ENCODE measurements at regions not wholly inside any gene's neighbourhood (a gene's known extent, or its start where the extent isn't known, plus 50 kb on each side); places are given as distances from the start of the nearest gene placed in this dataset.

DNA sequence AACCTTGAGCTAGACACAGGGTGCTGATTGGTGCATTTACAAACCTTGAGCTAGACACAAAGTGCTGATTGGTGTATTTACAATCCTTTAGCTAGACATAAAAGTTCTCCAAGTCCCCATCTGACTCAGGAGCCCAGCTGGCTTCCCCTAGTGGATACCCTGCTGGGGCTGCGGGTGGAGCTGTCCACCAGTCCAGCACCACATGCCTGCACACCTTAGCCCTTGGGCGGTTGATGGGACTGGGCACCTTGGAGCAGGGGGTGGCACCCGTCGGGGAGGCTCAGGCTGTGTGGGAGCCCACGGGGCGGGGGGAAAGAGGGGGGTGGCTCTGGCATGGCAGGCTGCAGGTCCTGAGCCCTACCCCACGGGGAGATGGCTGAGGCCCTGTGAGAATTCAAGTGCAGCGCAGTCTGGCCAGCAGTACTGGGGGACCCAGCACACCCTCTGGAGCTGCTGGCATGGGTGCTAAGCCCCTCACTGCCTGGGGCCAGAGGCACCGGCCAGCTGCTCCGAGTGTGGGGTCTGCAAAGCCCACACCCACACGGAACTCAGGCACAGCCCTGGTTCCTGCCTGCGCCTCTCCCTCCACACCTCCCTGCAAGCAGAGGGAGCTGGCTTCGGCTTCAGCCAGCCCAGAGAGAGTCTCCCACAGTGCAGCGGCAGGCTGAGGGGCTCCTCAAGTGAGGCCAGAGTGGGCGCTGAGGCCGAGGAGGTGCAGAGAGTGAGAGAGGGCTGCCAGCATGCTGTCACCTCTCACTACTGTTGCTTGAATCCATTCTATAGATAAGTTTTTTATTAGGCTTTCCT, 369.8 kb upstream of the SMIM30 start:
- no peak for FAIRE-seq
- H3K36me3 ChIP-seq (ENCODE audit: control insufficient read depth, insufficient read depth, low read length), result no peaks in the 10 kb centered on the region
- no peak for DNase-seq (ENCODE audit: low read depth)
- H3K4me3 ChIP-seq (ENCODE audit: low read depth, low read length), result no peak overlapping the region
- TF ChIP-seq, protein P1, sequence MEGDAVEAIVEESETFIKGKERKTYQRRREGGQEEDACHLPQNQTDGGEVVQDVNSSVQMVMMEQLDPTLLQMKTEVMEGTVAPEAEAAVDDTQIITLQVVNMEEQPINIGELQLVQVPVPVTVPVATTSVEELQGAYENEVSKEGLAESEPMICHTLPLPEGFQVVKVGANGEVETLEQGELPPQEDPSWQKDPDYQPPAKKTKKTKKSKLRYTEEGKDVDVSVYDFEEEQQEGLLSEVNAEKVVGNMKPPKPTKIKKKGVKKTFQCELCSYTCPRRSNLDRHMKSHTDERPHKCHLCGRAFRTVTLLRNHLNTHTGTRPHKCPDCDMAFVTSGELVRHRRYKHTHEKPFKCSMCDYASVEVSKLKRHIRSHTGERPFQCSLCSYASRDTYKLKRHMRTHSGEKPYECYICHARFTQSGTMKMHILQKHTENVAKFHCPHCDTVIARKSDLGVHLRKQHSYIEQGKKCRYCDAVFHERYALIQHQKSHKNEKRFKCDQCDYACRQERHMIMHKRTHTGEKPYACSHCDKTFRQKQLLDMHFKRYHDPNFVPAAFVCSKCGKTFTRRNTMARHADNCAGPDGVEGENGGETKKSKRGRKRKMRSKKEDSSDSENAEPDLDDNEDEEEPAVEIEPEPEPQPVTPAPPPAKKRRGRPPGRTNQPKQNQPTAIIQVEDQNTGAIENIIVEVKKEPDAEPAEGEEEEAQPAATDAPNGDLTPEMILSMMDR (IDR thresholded peaks at IDR 0.05; ENCODE audit: insufficient read depth, low read length, severe bottlenecking), result no peak
- H3K27me3 ChIP-seq (ENCODE audit: control insufficient read depth, insufficient read depth, low read length), result no peaks in the 10 kb centered on the region

DNA sequence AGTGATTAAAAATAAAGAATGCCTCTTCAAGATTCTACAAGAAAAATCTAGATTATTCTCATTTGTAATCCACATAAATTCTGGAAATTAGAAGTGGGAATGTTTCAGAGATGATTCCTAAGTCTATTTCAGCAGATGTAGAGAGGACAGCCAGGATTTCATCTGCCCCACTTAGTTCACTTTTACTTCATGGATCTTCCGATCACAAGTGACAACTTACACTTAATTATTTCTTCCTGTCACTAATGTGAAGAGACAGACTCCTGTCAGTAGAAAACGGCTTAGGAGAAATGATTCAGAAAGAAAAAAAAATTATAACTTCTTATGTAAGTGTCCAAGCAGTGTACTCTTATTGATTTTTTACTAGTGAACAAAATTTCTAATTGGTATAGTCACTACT, 368.2 kb upstream of the SMIM30 start:
- FAIRE-seq, result no peak
- no peaks in the 10 kb centered on the region for H3K27me3 ChIP-seq (ENCODE audit: control insufficient read depth, insufficient read depth, low read length)
- DNase-seq (ENCODE audit: low read depth), result no peak
- no peak overlapping the region for H3K4me3 ChIP-seq (ENCODE audit: low read depth, low read length)
- TF ChIP-seq, protein P1 (IDR thresholded peaks at IDR 0.05; ENCODE audit: insufficient read depth, low read length, severe bottlenecking), result no peak
- H3K36me3 ChIP-seq (ENCODE audit: control insufficient read depth, insufficient read depth, low read length), result no peaks in the 10 kb centered on the region

DNA sequence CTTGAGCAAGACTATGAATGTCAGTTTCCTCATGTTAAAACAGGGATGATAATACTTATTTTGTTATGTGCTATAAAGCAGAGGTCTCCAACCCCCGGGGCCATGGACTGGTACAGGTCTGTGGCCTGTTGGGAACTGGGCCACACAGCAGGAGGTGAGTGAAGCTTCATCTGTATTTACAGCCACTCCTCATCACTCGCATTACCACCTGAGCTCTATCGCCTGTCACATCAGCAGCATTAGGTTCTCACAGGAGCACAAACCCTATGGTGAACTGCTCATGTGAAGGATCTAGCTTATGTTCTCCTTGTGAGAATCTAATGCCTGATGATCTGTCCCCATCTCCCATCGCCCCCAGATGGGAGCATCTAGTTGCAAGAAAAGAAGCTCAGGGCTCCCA, 365.3 kb upstream of the SMIM30 start:
- Histone ChIP-seq H3K27me3 (ENCODE audit: control insufficient read depth, insufficient read depth, low read length) (no peaks in the 10 kb centered on the region), H3K36me3 (ENCODE audit: control insufficient read depth, insufficient read depth, low read length) (no peaks in the 10 kb centered on the region), H3K4me3 (ENCODE audit: low read depth, low read length) (no peak overlapping the region)
- TF ChIP-seq, protein P1 (IDR thresholded peaks at IDR 0.05; ENCODE audit: insufficient read depth, low read length, severe bottlenecking), result no peak
- DNase-seq (ENCODE audit: low read depth) (no peak), FAIRE-seq (no peak)

DNA sequence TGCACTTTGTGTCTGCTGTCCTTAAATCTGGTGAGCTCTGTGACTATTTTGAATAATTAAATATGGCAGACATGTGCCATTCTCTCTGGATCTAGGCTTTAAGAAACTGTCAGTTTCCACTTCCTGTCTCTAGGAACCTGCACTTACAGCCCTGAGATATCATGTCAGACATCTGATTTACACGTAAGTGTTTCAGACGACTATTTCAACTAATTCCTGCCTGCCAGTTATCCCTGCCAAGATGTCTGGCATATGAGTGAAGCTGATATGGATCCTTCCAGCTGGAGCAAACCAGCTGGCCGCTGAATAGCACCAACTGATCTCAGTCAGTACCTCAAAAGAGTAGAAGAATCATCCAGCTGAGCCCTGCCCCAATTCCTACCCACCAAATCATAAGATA, 362.2 kb upstream of the SMIM30 start:
- no peaks in the 10 kb centered on the region for H3K27me3 ChIP-seq (ENCODE audit: control insufficient read depth, insufficient read depth, low read length)
- TF ChIP-seq, protein P1 (IDR thresholded peaks at IDR 0.05; ENCODE audit: insufficient read depth, low read length, severe bottlenecking), result no peak
- no peak for FAIRE-seq
- no peaks in the 10 kb centered on the region for H3K36me3 ChIP-seq (ENCODE audit: control insufficient read depth, insufficient read depth, low read length)
- no peak for DNase-seq (ENCODE audit: low read depth)
- no peak overlapping the region for H3K4me3 ChIP-seq (ENCODE audit: low read depth, low read length)

DNA sequence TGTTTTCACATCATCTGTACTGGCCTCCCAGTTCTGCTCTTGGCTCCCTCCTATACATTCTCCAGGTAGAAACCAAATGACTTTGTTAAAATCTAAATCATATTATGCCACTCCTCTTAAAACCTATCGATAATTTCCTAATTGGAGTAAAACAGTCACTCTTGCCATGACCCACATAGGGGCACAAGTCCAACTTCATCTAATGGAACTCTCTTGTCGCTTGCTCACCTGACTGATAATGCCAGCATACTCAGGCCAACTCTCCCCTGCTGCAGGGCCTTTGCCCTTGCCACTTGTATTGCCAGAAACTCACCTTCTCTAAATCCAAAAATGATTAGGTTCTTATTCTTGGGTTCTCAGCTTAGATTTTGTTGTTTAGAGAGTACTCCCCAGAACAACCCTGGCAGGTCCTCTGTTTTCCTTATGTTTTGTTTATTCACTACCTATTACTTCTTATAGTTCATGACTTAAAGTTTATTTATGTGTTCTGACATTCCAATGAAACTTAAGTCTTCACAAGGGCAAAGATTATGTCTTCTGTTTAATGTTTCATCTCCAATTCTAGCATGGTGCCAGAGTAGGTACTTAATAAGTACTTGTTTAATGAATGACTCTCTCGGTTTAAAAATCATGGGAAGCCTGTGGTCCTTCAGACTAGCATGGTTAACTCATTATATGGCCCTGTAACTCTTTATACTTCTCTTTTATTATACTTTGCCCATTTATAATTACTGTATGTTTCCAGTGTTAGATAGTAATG, 345.9 kb upstream of the SMIM30 start:
- Histone ChIP-seq H3K36me3 (ENCODE audit: control insufficient read depth, insufficient read depth, low read length) (no peaks in the 10 kb centered on the region), H3K4me3 (ENCODE audit: low read depth, low read length) (no peak overlapping the region), H3K27me3 (ENCODE audit: control insufficient read depth, insufficient read depth, low read length) (no peaks in the 10 kb centered on the region)
- FAIRE-seq (no peak), DNase-seq (ENCODE audit: low read depth) (no peak)
- TF ChIP-seq, protein P1 (IDR thresholded peaks at IDR 0.05; ENCODE audit: insufficient read depth, low read length, severe bottlenecking), result no peak
